22Rv1 (cell line): ENCODE measurements at regions not wholly inside any gene's neighbourhood (a gene's known extent, or its start where the extent isn't known, plus 50 kb on each side); places are given as distances from the start of the nearest gene placed in this dataset.

Experiments
- CTCF ChIP-seq: fragments of 450-650 bp; IDR thresholded peaks from 2 replicates; pipeline ENCODE4 v1.5.1; 2017; ENCODE audit warnings: mild to moderate bottlenecking
- ZFX ChIP-seq: fragments of 450-650 bp; IDR thresholded peaks from 2 replicates; pipeline ENCODE4 v1.6.1; 2017; ENCODE audit warnings: antibody characterized with exemption, borderline replicate concordance

GRCh38 chr3:117133066-117133465, 423.5 kb downstream of the TUSC7 start:
- TF ChIP-seq CTCF = no peak
- TF ChIP-seq ZFX = no peak
